ENCODE measurements at regions not wholly inside any gene's neighbourhood (a gene's known extent, or its start where the extent isn't known, plus 50 kb on each side); places are given as distances from the start of the nearest gene placed in this dataset.

DNA sequence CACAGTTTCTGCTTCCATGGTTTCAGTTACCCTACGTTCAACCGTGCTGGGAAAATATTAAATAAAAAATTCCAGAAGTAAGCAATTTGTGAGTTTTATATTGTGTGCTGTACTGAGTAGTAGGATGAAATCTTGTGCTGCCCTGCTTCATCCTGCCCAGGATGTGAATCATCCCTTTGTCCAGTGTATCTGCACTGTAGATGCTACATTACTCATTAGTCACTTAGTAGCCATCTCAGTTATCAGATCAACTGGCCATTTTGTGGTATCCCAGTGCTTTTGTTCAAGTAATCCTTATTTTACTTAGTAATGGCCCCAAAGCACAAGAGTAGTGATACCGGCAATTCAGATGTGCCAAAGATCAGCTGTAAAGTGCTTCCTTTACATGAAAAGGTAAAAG lies 97.9 kb downstream of the COX18 start:
- H3K23ac ChIP-seq (ENCODE audit: insufficient read length, low read depth, low read length) = no peak overlapping the region
- H2BK15ac ChIP-seq (ENCODE audit: low read depth, low read length) = no peak overlapping the region
- H4K8ac ChIP-seq (replicated peaks; ENCODE audit: insufficient read length, low read depth, low read length) = no peak overlapping the region
- no CpG with 5 or more reads among the region's 3 CpGs for WGBS (ENCODE audit: extremely low coverage, insufficient read length, low lambda C conversion rate)
- H3K79me2 ChIP-seq (ENCODE audit: insufficient read depth, low read length) = no peaks in the 10 kb centered on the region
- no peaks in the 10 kb centered on the region for H3K9me3 Mint-ChIP-seq
- no peak overlapping the region for H2AK5ac ChIP-seq (ENCODE audit: insufficient read length, low read length)
- no peak overlapping the region for H2BK12ac ChIP-seq (ENCODE audit: insufficient read length, low read depth, low read length)
- TF ChIP-seq, protein P1, sequence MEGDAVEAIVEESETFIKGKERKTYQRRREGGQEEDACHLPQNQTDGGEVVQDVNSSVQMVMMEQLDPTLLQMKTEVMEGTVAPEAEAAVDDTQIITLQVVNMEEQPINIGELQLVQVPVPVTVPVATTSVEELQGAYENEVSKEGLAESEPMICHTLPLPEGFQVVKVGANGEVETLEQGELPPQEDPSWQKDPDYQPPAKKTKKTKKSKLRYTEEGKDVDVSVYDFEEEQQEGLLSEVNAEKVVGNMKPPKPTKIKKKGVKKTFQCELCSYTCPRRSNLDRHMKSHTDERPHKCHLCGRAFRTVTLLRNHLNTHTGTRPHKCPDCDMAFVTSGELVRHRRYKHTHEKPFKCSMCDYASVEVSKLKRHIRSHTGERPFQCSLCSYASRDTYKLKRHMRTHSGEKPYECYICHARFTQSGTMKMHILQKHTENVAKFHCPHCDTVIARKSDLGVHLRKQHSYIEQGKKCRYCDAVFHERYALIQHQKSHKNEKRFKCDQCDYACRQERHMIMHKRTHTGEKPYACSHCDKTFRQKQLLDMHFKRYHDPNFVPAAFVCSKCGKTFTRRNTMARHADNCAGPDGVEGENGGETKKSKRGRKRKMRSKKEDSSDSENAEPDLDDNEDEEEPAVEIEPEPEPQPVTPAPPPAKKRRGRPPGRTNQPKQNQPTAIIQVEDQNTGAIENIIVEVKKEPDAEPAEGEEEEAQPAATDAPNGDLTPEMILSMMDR (conservative IDR thresholded peaks at IDR 0.05) = no peak
- no peaks in the 10 kb centered on the region for H3K23me2 ChIP-seq (ENCODE audit: insufficient read length, low read depth, low read length, poor library complexity, severe bottlenecking)
- H3K4me3 Mint-ChIP-seq = no peak overlapping the region
- no peak overlapping the region for H2AFZ ChIP-seq (ENCODE audit: low read length)
- H3T11ph ChIP-seq (ENCODE audit: low read length) = no peak overlapping the region
- H3K4me2 ChIP-seq (ENCODE audit: insufficient read depth, insufficient read length, low read length) = no peak overlapping the region
- no peak overlapping the region for H3K27ac ChIP-seq (ENCODE audit: insufficient read length, low read depth, low read length)
- no peaks in the 10 kb centered on the region for H3K36me3 Mint-ChIP-seq (ENCODE audit: insufficient read depth in 1 of 3, low read depth in 3 of 3)
- no peak overlapping the region for H2BK20ac ChIP-seq (ENCODE audit: low read depth, low read length, poor library complexity, severe bottlenecking)
- no peak overlapping the region for H4K5ac ChIP-seq (ENCODE audit: insufficient read length, low read depth, low read length)
- no peaks in the 10 kb centered on the region for H3K9me3 ChIP-seq (ENCODE audit: control insufficient read depth, low read depth, low read length)
- H3K4me1 Mint-ChIP-seq = peaks cover 0 to 4% of the 10 kb centered on the region in 2 experiments; a peak in 2 of 4 replicates
- no peaks in the 10 kb centered on the region for H3K79me1 ChIP-seq (ENCODE audit: insufficient read depth, low read depth, low read length, poor library complexity, severe bottlenecking)
- H3K14ac ChIP-seq (ENCODE audit: insufficient read depth, low read length) = no peak overlapping the region
- H4K20me1 ChIP-seq (ENCODE audit: control insufficient read depth, insufficient read depth, insufficient read length) = no peaks in the 10 kb centered on the region
- no peak overlapping the region for H2BK120ac ChIP-seq (ENCODE audit: low read depth, low read length, poor library complexity, severe bottlenecking)
- H3K27me3 ChIP-seq (ENCODE audit: insufficient read depth, low read length) = no peaks in the 10 kb centered on the region
- no peak overlapping the region for H4K91ac ChIP-seq (ENCODE audit: insufficient read length, low read depth, low read length)
- no peak overlapping the region for H3K18ac ChIP-seq (ENCODE audit: insufficient read length, low read depth, low read length)
- no peak overlapping the region for H2BK5ac ChIP-seq (ENCODE audit: insufficient read length, low read length)
- no peak overlapping the region for H3K27ac Mint-ChIP-seq
- no peak overlapping the region for H3K56ac ChIP-seq (ENCODE audit: insufficient read length, low read depth, low read length)
- DNase-seq = no peak
- no peaks in the 10 kb centered on the region for H3K27me3 Mint-ChIP-seq (ENCODE audit: low read depth)
- H3K4me1 ChIP-seq (ENCODE audit: insufficient read depth, low read length) = no peaks in the 10 kb centered on the region
- H3K9ac ChIP-seq (ENCODE audit: extremely low read depth, insufficient read length, low read length) = no peak overlapping the region
- H3K4ac ChIP-seq (ENCODE audit: low read depth, low read length) = no peak overlapping the region

Measured in H9 (cell line).